RKO (cell line): ENCODE measurements at regions not wholly inside any gene's neighbourhood (a gene's known extent, or its start where the extent isn't known, plus 50 kb on each side); places are given as distances from the start of the nearest gene placed in this dataset.

Experiments
- DNase-seq: peaks from one replicate; pipeline ENCODE4 v3.0.0-alpha.2; 2016; ENCODE audit warnings: low spot score

GRCh38 chr2:45178854-45179253 is 169.6 kb upstream of the SIX2 start:
- no peak for DNase-seq

GRCh38 chr2:45178359-45178758 is 169.1 kb upstream of the SIX2 start:
- no peak for DNase-seq

GRCh38 chr2:45177870-45178269 is 168.6 kb upstream of the SIX2 start:
- no peak for DNase-seq

GRCh38 chr2:45176390-45176789 is 167.1 kb upstream of the SIX2 start:
- DNase-seq = no peak

- peak; percentile 95 for DNase-seq
Measured at GRCh38 chr2:45173513-45173912, 164.3 kb upstream of the SIX2 start.

- DNase-seq = no peak
Measured at GRCh38 chr2:45172760-45173392, 163.6 kb upstream of the SIX2 start.

GRCh38 chr2:45172142-45172541 is 162.9 kb upstream of the SIX2 start:
- DNase-seq = no peak

GRCh38 chr2:45171136-45171501 is 161.9 kb upstream of the SIX2 start:
- DNase-seq = no peak

- DNase-seq = no peak
Measured at GRCh38 chr2:45170191-45171135, 161.2 kb upstream of the SIX2 start.

GRCh38 chr2:45169339-45170190 is 160.3 kb upstream of the SIX2 start:
- no peak for DNase-seq

GRCh38 chr2:45168711-45169338 is 159.6 kb upstream of the SIX2 start:
- no peak for DNase-seq

GRCh38 chr2:45167920-45168629 is 158.8 kb upstream of the SIX2 start:
- no peak for DNase-seq

- no peak for DNase-seq
Measured at GRCh38 chr2:45166229-45166890, 157.1 kb upstream of the SIX2 start.

- no peak for DNase-seq
Measured at GRCh38 chr2:45162711-45163110, 153.5 kb upstream of the SIX2 start.

- DNase-seq = no peak
Measured at GRCh38 chr2:45156605-45157004, 147.4 kb upstream of the SIX2 start.

- DNase-seq = no peak
Measured at GRCh38 chr2:45154606-45155155, 145.4 kb upstream of the SIX2 start.

GRCh38 chr2:45154144-45154543 is 144.9 kb upstream of the SIX2 start:
- DNase-seq = no peak

- no peak for DNase-seq
Measured at GRCh38 chr2:45153121-45153520, 143.9 kb upstream of the SIX2 start.

- no peak for DNase-seq
Measured at GRCh38 chr2:45152691-45153090, 143.4 kb upstream of the SIX2 start.

GRCh38 chr2:45145073-45145899 is 136.0 kb upstream of the SIX2 start:
- no peak for DNase-seq
